Loucy (cell line): ENCODE measurements at regions not wholly inside any gene's neighbourhood (a gene's known extent, or its start where the extent isn't known, plus 50 kb on each side); places are given as distances from the start of the nearest gene placed in this dataset.

Experiments used
- EZH2phosphoT487 ChIP-seq: fragments of 200-600 bp; IDR thresholded peaks from 2 replicates; pipeline ENCODE4 v1.6.1; 2018; ENCODE audit warnings: antibody characterized with exemption, mild to moderate bottlenecking, moderate library complexity, borderline replicate concordance
- TF ChIP-seq, protein P1 (sequence below): fragments of 200-600 bp; sonication (generic); conservative IDR thresholded peaks from 2 replicates; pipeline ENCODE4 v1.5.1; 2014; ENCODE audit warnings: mild to moderate bottlenecking, antibody characterized with exemption, low read length

DNA sequence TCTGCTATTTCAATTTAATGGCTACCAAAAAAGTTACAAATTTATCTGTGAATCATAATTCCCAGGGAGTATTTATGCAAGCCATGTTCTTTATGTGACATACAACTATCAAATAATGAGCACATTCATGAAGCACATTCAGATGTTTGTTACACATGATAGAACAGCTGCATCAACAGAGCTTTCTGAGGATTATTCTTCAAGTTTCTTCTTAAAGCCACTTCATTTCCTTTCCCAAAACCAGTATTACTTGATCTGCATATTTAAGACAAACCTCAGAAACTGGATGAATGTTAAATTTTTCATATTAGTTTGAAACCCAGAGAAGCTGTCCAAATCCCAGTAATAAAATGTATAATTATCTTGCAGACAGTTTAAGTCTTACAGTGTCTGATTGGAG lies 73.6 kb upstream of the SOX5 start:
- TF ChIP-seq, protein P1, sequence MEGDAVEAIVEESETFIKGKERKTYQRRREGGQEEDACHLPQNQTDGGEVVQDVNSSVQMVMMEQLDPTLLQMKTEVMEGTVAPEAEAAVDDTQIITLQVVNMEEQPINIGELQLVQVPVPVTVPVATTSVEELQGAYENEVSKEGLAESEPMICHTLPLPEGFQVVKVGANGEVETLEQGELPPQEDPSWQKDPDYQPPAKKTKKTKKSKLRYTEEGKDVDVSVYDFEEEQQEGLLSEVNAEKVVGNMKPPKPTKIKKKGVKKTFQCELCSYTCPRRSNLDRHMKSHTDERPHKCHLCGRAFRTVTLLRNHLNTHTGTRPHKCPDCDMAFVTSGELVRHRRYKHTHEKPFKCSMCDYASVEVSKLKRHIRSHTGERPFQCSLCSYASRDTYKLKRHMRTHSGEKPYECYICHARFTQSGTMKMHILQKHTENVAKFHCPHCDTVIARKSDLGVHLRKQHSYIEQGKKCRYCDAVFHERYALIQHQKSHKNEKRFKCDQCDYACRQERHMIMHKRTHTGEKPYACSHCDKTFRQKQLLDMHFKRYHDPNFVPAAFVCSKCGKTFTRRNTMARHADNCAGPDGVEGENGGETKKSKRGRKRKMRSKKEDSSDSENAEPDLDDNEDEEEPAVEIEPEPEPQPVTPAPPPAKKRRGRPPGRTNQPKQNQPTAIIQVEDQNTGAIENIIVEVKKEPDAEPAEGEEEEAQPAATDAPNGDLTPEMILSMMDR = no peak
- TF ChIP-seq EZH2phosphoT487 = no peak
